ENCODE measurements at regions not wholly inside any gene's neighbourhood (a gene's known extent, or its start where the extent isn't known, plus 50 kb on each side); places are given as distances from the start of the nearest gene placed in this dataset.

DNA sequence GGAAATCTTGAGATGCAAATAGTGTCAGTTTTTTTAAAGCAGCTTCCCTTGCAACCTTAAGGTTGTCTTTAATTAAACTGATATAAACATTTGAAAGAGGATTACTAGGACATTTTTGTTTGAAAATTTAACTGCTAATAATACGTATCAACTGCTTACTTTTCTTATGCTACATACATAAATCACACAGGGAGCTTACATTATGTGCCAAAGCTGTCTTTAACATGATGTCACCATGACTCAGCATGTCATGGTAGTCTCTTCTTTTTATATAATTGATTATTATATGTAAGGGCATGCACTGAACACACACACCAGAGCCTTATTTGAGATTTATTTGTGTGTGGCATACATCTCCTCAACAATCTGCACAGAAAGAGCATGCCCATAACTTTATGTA lies 63.0 kb upstream of the PTHLH start:
- WGBS, 2 experiments (ENCODE audit: extremely low coverage in 2 of 2, insufficient read length in 1 of 2), result no CpG with 5 or more reads among the region's 1 CpG
- Histone ChIP-seq H2BK15ac (ENCODE audit: low read depth, low read length) (no peak overlapping the region), H3K79me1 (ENCODE audit: low read depth in 1 of 2, low read length in 2 of 2) (no peaks in the 10 kb centered on the region), H4K5ac (ENCODE audit: low read depth, low read length) (no peak overlapping the region), H2AK5ac (ENCODE audit: low read depth, low read length) (no peak overlapping the region), H2BK20ac (ENCODE audit: low read depth, low read length) (peak overlapping the region; percentile 31; the same call in 1 of the 2 replicates), H3K27ac (ENCODE audit: insufficient read depth, low read length) (no peak overlapping the region), H3K4me3 (ENCODE audit: insufficient read depth, low read depth, low read length) (no peak overlapping the region), H4K20me1 (ENCODE audit: insufficient read depth, low read length) (no peaks in the 10 kb centered on the region; the same call in 1 of the 2 replicates), H3K9me1 (ENCODE audit: insufficient read depth, low read length) (peaks cover 5% of the 10 kb centered on the region; the same call in 1 of the 2 replicates), H3K9me3 (ENCODE audit: control insufficient read depth, insufficient read depth, low read length) (no peaks in the 10 kb centered on the region), H3K4me1 (ENCODE audit: control insufficient read depth, insufficient read depth, low read length) (peaks cover 6% of the 10 kb centered on the region), H3K36me3 (ENCODE audit: control insufficient read depth, insufficient read depth, low read length) (no peaks in the 10 kb centered on the region), H4K8ac (ENCODE audit: low read depth in 2 of 2, low read length in 2 of 2) (no peak overlapping the region), H3K23ac (ENCODE audit: low read depth, low read length) (0 out of 2 replicates have a peak overlapping the region, but pooled peaks have one; percentile 36), H2AFZ (replicated peaks; ENCODE audit: low read length, poor library complexity) (no peak overlapping the region), H2BK120ac (ENCODE audit: low read depth, low read length) (no peak overlapping the region), H3K27me3 (ENCODE audit: control insufficient read depth, insufficient read depth, low read length) (no peaks in the 10 kb centered on the region), H3K4ac (ENCODE audit: low read depth, low read length) (no peak overlapping the region), H3K14ac (replicated peaks; ENCODE audit: low read depth, low read length) (no peak overlapping the region), H3K9ac (ENCODE audit: low read depth, low read length) (no peak overlapping the region), H3K56ac (ENCODE audit: extremely low read depth, insufficient read depth, low read length) (no peak overlapping the region), H3K18ac (ENCODE audit: low read depth, low read length) (peak overlapping the region; percentile 51; the same call in 1 of the 2 replicates), H4K91ac (ENCODE audit: insufficient read depth, low read depth, low read length) (no peak overlapping the region), H3K4me2 (ENCODE audit: low read depth, low read length) (no peak overlapping the region; the same call in 1 of the 2 replicates), H2AK9ac (replicated peaks; ENCODE audit: low read depth, low read length, poor library complexity) (no peak overlapping the region), H2BK5ac (ENCODE audit: low read depth, low read length, poor library complexity, severe bottlenecking) (peak overlapping the region; percentile 24)
- POLR2A ChIA-PET (ENCODE audit: unreplicated experiment), result no interaction called here
- TF ChIP-seq MAFK (IDR thresholded peaks at IDR 0.05; ENCODE audit: low read depth, low read length) (peak; percentile 65), NFE2L2 (IDR thresholded peaks at IDR 0.05; ENCODE audit: low read depth, low read length) (peak; percentile 97), CHD1 (IDR thresholded peaks at IDR 0.05; ENCODE audit: low read depth, low read length) (no peak), FOS (IDR thresholded peaks at IDR 0.05; ENCODE audit: low read depth, low read length) (peak; percentile 68)
- in situ Hi-C loops (cut with MboI; ENCODE audit: low sequenced_read_pairs), result no loop called here
- ATAC-seq (ENCODE audit: low read depth) (no peak; the same call in 1 of the 2 replicates), DNase-seq (peak; percentile 87)
- intact Hi-C loops (cut with micrococcal nuclease), result no loop called here
- no TSS peak for BruUV-seq (replicated peaks)
- dilution Hi-C loops (cut with HindIII; ENCODE audit: low sequenced_read_pairs, unreplicated experiment), result no loop called here
- CTCF ChIA-PET, result no interaction called here

Measured in IMR-90 (cell line).